ENCODE measurements at regions not wholly inside any gene's neighbourhood (a gene's known extent, or its start where the extent isn't known, plus 50 kb on each side); places are given as distances from the start of the nearest gene placed in this dataset.

GRCh38 chr11:15690320-15690719 is 575.6 kb downstream of the INSC start:
- DNase-seq (ENCODE audit: low read depth in 3 of 3, low spot score in 1 of 3): no peak

- DNase-seq (ENCODE audit: low read depth in 3 of 3, low spot score in 1 of 3): no peak
These were observed 578.0 kb downstream of the INSC start for GRCh38 chr11:15692739-15693138.

- no peak for DNase-seq (ENCODE audit: low read depth in 3 of 3, low spot score in 1 of 3)
These were observed 580.5 kb downstream of the INSC start for GRCh38 chr11:15695096-15695721.

- no peak for DNase-seq (ENCODE audit: low read depth in 3 of 3, low spot score in 1 of 3)
These were observed 581.3 kb downstream of the INSC start for GRCh38 chr11:15696069-15696468.

GRCh38 chr11:15697437-15698236 is 582.9 kb downstream of the INSC start:
- no peak for DNase-seq (ENCODE audit: low read depth in 3 of 3, low spot score in 1 of 3)

GRCh38 chr11:15698855-15699254 is 584.1 kb downstream of the INSC start:
- DNase-seq (ENCODE audit: low read depth in 3 of 3, low spot score in 1 of 3): no peak

- no peak for DNase-seq (ENCODE audit: low read depth in 3 of 3, low spot score in 1 of 3)
These were observed 585.3 kb downstream of the INSC start for GRCh38 chr11:15699978-15700377.

- no peak for DNase-seq (ENCODE audit: low read depth in 3 of 3, low spot score in 1 of 3)
These were observed 585.7 kb downstream of the INSC start for GRCh38 chr11:15700456-15700855.

GRCh38 chr11:15704064-15704463 is 589.3 kb downstream of the INSC start:
- DNase-seq (ENCODE audit: low read depth in 3 of 3, low spot score in 1 of 3): no peak

- no peak for DNase-seq (ENCODE audit: low read depth in 3 of 3, low spot score in 1 of 3)
These were observed 589.8 kb downstream of the INSC start for GRCh38 chr11:15704556-15704955.

- DNase-seq (ENCODE audit: low read depth in 3 of 3, low spot score in 1 of 3): no peak
These were observed 591.2 kb downstream of the INSC start for GRCh38 chr11:15705891-15706290.

- no peak for DNase-seq (ENCODE audit: low read depth in 3 of 3, low spot score in 1 of 3)
These were observed 592.5 kb downstream of the INSC start for GRCh38 chr11:15707194-15707593.

- DNase-seq (ENCODE audit: low read depth in 3 of 3, low spot score in 1 of 3): no peak
These were observed 593.2 kb downstream of the INSC start for GRCh38 chr11:15707971-15708370.

- no peak for DNase-seq (ENCODE audit: low read depth in 3 of 3, low spot score in 1 of 3)
These were observed 596.0 kb downstream of the INSC start for GRCh38 chr11:15710580-15711275.

GRCh38 chr11:15711311-15711710 is 596.6 kb downstream of the INSC start:
- no peak for DNase-seq (ENCODE audit: low read depth in 3 of 3, low spot score in 1 of 3)

GRCh38 chr11:15714641-15715399 is 600.1 kb downstream of the INSC start:
- no peak for DNase-seq (ENCODE audit: low read depth in 3 of 3, low spot score in 1 of 3)

- no peak for DNase-seq (ENCODE audit: low read depth in 3 of 3, low spot score in 1 of 3)
These were observed 601.8 kb downstream of the INSC start for GRCh38 chr11:15716550-15716949.

- DNase-seq (ENCODE audit: low read depth in 3 of 3, low spot score in 1 of 3): no peak
These were observed 605.7 kb downstream of the INSC start for GRCh38 chr11:15720460-15720859.

- no peak for DNase-seq (ENCODE audit: low read depth in 3 of 3, low spot score in 1 of 3)
These were observed 609.2 kb downstream of the INSC start for GRCh38 chr11:15723966-15724365.

- DNase-seq (ENCODE audit: low read depth in 3 of 3, low spot score in 1 of 3): no peak
These were observed 609.9 kb downstream of the INSC start for GRCh38 chr11:15724601-15725000.

- DNase-seq (ENCODE audit: low read depth in 3 of 3, low spot score in 1 of 3): no peak
These were observed 610.5 kb downstream of the INSC start for GRCh38 chr11:15725246-15725645.

Data from stimulated activated CD4-positive, alpha-beta T cell treated with anti-CD3 and anti-CD28 coated beads, TNF-alpha, amount 100 ng/mL, for 1 hour (primary cell).